G401.6 (cell line): ENCODE measurements at regions not wholly inside any gene's neighbourhood (a gene's known extent, or its start where the extent isn't known, plus 50 kb on each side); places are given as distances from the start of the nearest gene placed in this dataset.
"Not testable (repeated sequence)": the region's sequence is repeated elsewhere in the genome, so short reads cannot be mapped to it uniquely, and the experiment has no call there.

ENCODE experiments used
- FAIRE-seq: peaks from 2 replicates; lab custom pipeline; 2012; peaks lifted over from hg19 to GRCh38; lab: Jason Lieb, UNC

DNA sequence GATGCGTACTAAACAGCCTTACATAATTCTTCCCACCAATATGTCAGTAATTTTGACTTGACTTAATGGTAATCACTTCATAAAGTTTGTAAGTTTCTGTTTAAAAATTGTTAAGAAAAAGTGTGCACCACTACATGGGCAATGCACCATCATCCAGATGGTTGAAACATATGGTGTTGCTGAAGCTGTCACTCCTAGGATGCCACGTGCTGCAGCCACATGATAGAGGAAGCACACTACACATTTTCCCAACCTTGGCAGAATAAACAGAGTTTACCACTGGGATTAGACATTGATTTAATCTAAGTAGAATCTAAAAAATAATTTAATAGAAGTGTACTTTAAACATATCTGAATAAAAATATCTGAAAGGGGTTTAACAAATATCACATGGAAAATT is 1209.9 kb downstream of the NSUN3 start:
- FAIRE-seq, result no peak

DNA sequence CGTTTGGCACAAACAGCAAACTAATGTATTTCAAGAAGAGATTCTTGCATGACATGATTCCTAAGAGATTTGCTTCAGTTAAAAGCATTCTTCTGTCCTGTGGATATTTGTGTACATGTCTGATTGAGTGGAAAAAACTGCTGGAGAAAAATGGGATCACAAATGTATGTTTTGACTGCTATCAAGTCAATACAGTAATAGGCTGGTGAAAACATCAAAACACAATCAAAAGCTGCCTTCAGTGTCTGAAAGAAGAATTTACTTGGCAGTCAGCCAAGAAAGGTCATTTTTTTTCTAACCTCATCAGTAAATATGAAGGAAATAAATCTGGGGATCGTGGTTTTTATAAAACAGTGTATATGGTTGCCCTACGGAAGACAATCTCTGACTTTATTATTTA is 1214.8 kb downstream of the NSUN3 start:
- FAIRE-seq, result no peak

- FAIRE-seq, result no peak
These were observed 1218.0 kb downstream of the NSUN3 start for GRCh38 chr3:95280711-95281352.

- no peak for FAIRE-seq
These were observed 1226.4 kb downstream of the NSUN3 start for GRCh38 chr3:95289295-95289694.

DNA sequence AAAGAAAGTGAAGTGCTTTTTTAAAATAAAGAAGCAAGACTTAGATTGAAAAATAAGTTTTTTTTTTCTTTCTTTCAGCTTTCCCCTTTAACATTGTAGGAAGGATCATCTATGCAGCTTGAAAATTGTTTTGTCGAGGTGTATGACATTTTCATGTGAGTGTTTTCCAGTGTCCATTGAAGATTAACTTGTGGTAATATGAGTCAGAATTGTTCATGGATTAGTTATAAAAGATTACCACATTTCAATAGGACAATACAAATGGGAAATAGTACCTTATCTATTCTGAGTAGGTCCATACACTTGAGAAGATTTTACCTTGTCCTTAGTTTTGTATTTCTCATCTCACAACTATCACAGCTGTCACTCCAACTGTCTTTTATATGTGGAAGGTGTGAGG is 1234.7 kb downstream of the NSUN3 start:
- FAIRE-seq, result no peak

- FAIRE-seq, result no peak
These were observed 1239.2 kb downstream of the NSUN3 start for GRCh38 chr3:95302044-95302443.

GRCh38 chr3:95310560-95310959 is 1247.7 kb downstream of the NSUN3 start:
- no peak for FAIRE-seq

DNA sequence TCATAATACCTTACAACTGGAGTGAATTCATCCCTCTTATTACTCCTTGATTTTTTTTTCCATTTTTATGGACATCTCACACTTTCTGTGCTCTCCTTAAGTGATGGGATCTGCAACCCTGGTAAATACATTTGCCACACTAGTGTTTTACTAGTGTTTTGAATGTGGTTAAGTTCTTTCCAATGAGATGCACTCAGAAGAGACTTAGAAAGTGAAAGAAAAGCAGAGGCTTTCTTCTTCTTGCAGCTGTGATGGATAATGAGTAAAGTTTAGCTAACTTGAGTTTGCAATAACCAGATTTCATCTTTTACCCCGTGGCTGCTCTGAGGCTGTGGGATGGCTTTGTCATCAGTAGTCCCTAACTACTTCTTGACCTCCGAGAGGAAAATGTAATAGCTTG is 1248.4 kb downstream of the NSUN3 start:
- FAIRE-seq, result no peak

GRCh38 chr3:95312650-95313049 is 1249.8 kb downstream of the NSUN3 start:
- no peak for FAIRE-seq

DNA sequence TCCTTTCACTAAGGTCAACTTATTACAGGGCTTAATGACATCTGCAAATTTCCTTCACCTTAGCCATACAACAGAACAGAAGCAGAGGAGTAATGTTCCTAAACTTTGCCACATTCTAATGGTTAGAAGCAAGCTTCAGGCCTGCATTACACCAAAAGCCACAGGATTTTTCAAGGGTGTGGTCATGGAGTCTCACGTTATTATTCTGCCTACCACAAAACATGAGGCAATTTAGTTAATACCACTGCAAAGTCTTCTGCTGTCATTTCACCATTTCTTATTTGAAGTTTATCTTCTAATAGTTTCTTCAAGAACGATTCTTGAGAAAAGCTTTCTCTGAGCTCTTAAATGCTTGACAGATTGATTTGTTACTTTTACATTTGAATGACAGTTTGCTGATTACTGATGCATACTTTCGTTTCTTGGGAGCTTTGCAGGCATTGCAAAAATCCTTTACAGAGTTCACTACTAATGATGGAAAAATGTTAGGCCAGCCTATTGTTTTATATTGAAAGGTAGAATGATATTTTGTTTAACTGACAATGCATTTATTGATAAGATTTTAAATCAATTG is 1257.1 kb downstream of the NSUN3 start:
- FAIRE-seq, result no peak

- FAIRE-seq, result no peak
These were observed 1264.6 kb downstream of the NSUN3 start for GRCh38 chr3:95327478-95327877.

DNA sequence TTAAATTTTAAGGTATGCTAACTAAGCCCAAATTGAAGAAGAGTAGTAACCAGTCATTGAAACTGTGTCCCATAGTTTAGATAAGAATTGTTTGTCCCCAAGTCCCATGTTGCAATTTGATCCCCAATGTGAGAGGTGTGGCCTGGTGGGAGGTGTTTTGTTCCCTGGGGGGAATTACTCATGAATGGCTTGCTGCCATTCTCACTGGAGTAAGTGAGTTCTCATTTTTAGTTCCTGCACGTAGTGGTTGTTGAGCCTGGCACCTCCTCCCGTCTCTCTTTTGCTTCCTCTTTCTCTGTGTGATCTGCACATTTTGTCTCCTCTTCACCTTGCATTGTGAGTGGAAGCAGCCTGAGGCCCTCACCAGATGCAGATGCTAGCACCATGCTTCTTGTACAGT is 1271.0 kb downstream of the NSUN3 start:
- no peak for FAIRE-seq

- no peak for FAIRE-seq
These were observed 1271.6 kb downstream of the NSUN3 start for GRCh38 chr3:95334461-95334860.

DNA sequence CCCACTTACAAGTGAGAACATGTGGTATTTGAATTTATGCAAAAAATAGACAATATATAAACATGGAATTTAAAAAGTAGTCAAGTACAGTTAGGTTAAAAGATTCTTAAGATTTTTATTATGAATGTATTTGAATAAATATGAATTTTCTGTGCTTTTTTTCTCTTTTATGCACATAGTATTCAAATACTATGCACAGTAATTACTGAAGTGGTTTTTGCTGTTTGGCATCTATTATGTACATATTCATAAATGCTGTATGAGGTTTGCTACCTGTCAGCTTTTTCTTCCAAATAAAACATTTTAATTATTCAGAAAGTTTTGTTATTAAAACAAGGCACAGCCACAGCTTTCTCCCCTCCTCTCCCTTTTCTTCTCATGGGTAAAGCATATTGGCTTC is 1272.7 kb downstream of the NSUN3 start:
- no peak for FAIRE-seq

DNA sequence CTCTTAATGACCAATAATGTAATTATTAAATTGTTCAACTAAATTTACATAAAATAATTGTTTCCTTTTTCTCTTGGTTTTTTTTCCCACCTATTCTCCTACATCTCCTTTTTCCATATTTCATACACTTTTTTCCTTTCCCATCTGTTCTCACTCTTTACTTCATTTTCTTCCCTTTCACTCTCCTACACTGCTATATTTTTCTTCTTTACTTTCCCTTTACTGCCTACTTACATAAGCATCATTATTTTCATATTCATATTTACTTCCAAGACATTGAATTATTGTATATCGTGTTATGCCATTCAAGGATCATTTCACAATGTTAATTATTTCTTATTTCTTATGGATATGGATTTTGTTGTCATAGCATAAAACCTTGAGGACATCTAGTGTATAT is 1275.6 kb downstream of the NSUN3 start:
- FAIRE-seq, result no peak

DNA sequence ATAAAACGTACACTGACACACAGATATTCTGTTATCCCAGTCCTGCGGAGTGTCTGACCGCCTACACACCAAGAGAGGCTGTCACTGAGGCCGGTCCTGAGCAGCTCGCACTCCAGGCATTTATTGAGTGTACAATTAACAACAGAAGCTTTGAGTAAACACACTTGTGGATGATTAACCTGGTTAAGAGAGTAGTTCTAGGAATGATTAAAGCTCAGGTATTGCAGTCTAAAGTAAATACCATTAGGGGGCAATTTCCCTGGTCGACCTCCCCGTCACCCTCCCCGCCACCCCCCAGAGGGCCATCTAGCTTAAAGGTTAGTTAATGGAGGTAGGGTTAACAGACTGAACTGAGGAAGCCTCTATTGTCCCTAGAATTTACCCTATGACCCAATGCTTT is 1278.5 kb downstream of the NSUN3 start:
- no peak for FAIRE-seq

DNA sequence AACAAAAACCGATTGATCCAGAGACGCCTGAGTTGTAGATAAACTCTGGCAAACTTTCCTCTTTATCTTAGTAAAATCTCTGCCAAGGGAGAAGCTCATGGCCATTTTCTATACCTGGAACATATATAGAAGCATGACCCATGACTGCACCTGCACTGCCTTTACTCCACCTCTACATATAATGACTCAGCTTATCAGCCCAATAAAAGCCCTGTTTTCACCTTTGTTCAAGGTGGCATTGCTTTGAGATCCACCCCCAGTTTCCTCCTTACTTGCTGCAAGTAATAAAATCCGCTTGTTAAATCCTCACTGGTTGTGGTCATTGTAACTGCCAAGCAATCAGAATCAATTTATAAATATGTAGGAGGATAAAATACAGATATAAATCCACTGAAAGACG is 1280.4 kb downstream of the NSUN3 start:
- FAIRE-seq, result no peak

- FAIRE-seq, result no peak
These were observed 1280.9 kb downstream of the NSUN3 start for GRCh38 chr3:95343767-95344166.

DNA sequence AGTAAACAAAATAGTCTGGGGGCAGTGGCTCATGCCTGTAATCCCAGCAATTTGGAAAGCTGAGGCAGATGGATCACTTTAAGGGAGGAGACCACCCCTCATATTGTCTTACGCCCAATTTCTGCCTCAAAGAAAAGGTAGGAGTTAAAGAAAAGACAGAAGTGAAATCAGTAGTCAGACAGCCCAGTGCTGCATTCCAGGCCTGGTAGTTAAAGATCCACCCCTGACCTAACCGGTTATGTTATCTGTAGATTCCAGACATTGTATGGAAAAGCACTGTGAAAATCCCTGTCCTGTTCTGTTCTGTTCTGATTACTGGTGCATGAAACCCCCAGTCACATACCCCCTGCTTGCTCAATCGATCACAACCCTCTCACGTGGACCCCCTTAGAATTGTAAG is 1285.1 kb downstream of the NSUN3 start:
- not testable (repeated sequence) for FAIRE-seq

DNA sequence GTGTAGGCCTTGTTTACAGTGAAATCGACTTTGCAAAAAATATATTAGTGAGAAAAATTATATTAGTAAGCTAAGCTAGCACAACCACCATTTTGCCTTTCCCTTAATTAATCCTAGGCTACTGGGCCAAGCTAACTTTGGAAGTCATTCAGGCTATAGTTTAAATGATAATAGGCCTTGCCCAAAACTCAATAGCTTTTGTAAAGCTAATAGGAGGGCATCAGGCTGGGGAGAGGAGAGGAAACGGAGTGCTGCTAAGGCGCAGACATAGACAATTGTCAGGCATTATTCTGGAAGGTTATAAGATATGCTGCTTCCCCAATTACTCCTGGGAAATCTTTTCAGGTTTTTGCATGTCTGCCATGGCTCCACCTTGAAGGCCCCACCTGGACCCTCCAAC is 1286.0 kb downstream of the NSUN3 start:
- FAIRE-seq, result no peak

GRCh38 chr3:95350049-95350448 is 1287.2 kb downstream of the NSUN3 start:
- no peak for FAIRE-seq

DNA sequence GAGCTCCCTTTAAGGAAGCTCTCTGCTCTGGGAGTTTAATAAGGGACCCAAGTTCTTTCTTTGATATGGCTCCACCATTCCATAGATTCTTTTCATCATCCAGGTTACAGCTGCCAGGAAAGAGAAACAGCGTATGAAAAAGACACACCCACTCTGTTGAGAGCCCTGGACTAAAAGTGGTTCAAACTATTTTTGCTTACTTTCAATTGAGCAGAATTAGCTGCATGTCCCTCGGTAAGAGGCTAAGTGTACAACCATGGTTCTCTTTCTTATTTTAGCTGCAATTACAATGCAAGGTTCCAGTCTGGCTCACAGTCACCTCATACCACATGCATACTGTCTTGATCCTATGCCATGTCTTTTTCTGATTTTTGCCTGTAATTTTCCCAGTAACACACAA is 1288.3 kb downstream of the NSUN3 start:
- FAIRE-seq, result no peak

DNA sequence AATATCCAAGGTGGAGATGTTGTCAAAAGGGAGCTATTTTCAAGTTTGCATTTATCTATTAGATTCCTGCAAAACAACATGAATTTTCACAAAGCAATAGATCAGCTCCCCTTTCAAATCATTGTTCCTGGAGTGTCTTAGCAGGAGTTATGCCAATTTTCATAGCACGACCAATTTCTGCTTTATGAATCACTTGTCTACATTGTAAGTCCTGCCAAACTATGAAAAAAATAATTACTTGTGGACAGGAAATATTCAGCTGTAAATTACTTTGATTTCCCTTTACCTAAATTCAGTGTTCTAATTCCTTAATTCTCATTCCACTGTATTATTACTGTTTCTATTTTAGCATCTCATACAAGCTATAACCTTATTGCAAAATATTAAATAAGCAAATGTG is 1289.6 kb downstream of the NSUN3 start:
- no peak for FAIRE-seq

- FAIRE-seq, result no peak
These were observed 1291.6 kb downstream of the NSUN3 start for GRCh38 chr3:95354489-95354888.
